Colonic mucosa (tissue), 4 donors: ENCODE measurements at regions not wholly inside any gene's neighbourhood (a gene's known extent, or its start where the extent isn't known, plus 50 kb on each side); places are given as distances from the start of the nearest gene placed in this dataset.

ENCODE experiments used
- DNase-seq: peaks from one replicate; pipeline ENCODE4 v3.0.0-alpha.2; 2020
- H3K27ac ChIP-seq: fragments of 200-600 bp; one replicate; pipeline ENCODE4 v1.8.0; 2021
- H3K27me3 ChIP-seq: fragments of 200-600 bp; one replicate; pipeline ENCODE4 v1.8.0; 2021
- H3K36me3 ChIP-seq: fragments of 200-600 bp; one replicate; pipeline ENCODE4 v1.8.0; 2021
- H3K4me1 ChIP-seq: fragments of 200-600 bp; one replicate; pipeline ENCODE4 v1.8.0; 2021; ENCODE audit warnings: mild to moderate bottlenecking
- H3K4me3 ChIP-seq: fragments of 200-600 bp; one replicate; pipeline ENCODE4 v1.8.0; 2021
- H3K9ac ChIP-seq, 2 donors: one replicate each; pipeline ENCODE4 v1.7.0; 2013; ENCODE audit warnings: control low read depth in 2 of 2, low read depth in 2 of 2, low read length in 2 of 2
- H3K9me3 ChIP-seq: fragments of 200-600 bp; one replicate; pipeline ENCODE4 v1.8.0; 2021
- CTCF ChIP-seq: fragments of 200-600 bp; IDR thresholded peaks from one replicate; pipeline ENCODE4 v1.8.0; 2022; ENCODE audit warnings: antibody characterized with exemption, mild to moderate bottlenecking
- intact Hi-C: fragments of 100-400 bp; cut with DNase I; formaldehyde crosslinking; loops from one replicate; pipeline ENCODE4 v1.14.1; 2022
- donor health status: healthy.
- donor health status: DM: no; HTN: no; CAD: no.
- donor health status: DM: no; HTN: no; CAD: no.

- intact Hi-C loops: no loop called here
- no peaks in the 10 kb centered on the region for H3K9me3 ChIP-seq
- H3K4me1 ChIP-seq: peaks cover 29% of the 10 kb centered on the region
- H3K27me3 ChIP-seq: no peaks in the 10 kb centered on the region
- H3K9ac ChIP-seq: no peak overlapping the region
- H3K36me3 ChIP-seq: no peaks in the 10 kb centered on the region
- TF ChIP-seq CTCF: no peak
- H3K27ac ChIP-seq: no peak overlapping the region
- DNase-seq: no peak
- no peak overlapping the region for H3K4me3 ChIP-seq
Measured at GRCh38 chr16:85440744-85441143, 172.4 kb upstream of the GSE1 start.

- Histone ChIP-seq H3K9ac (no peak overlapping the region), H3K4me3 (no peak overlapping the region), H3K9me3 (no peaks in the 10 kb centered on the region), H3K27ac (no peak overlapping the region), H3K27me3 (no peaks in the 10 kb centered on the region), H3K36me3 (no peaks in the 10 kb centered on the region), H3K4me1 (peaks cover 26% of the 10 kb centered on the region)
- DNase-seq: no peak
- intact Hi-C loops: no loop called here
- no peak for TF ChIP-seq CTCF
Measured at GRCh38 chr16:85441189-85441889, 171.8 kb upstream of the GSE1 start.

- Histone ChIP-seq H3K4me1 (peaks cover 19% of the 10 kb centered on the region), H3K36me3 (no peaks in the 10 kb centered on the region), H3K27ac (no peak overlapping the region), H3K4me3 (no peak overlapping the region), H3K9me3 (no peaks in the 10 kb centered on the region), H3K27me3 (no peaks in the 10 kb centered on the region), H3K9ac (no peak overlapping the region)
- DNase-seq: no peak
- intact Hi-C loops: no loop called here
- no peak for TF ChIP-seq CTCF
Measured at GRCh38 chr16:85441890-85442670, 171.0 kb upstream of the GSE1 start.

GRCh38 chr16:85443116-85443515 lies 170.0 kb upstream of the GSE1 start:
- Histone ChIP-seq H3K9me3 (no peaks in the 10 kb centered on the region), H3K4me1 (peaks cover 10% of the 10 kb centered on the region), H3K27me3 (no peaks in the 10 kb centered on the region), H3K27ac (no peak overlapping the region), H3K4me3 (no peak overlapping the region), H3K36me3 (no peaks in the 10 kb centered on the region), H3K9ac (no peak overlapping the region)
- intact Hi-C loops: no loop called here
- DNase-seq: no peak
- no peak for TF ChIP-seq CTCF

- H3K9me3 ChIP-seq: no peaks in the 10 kb centered on the region
- no peaks in the 10 kb centered on the region for H3K27me3 ChIP-seq
- H3K9ac ChIP-seq: no peak overlapping the region
- no peak overlapping the region for H3K27ac ChIP-seq
- intact Hi-C loops: no loop called here
- H3K4me3 ChIP-seq: no peak overlapping the region
- no peak for DNase-seq
- TF ChIP-seq CTCF: no peak
- H3K4me1 ChIP-seq: peaks cover 10% of the 10 kb centered on the region
- no peaks in the 10 kb centered on the region for H3K36me3 ChIP-seq
Measured at GRCh38 chr16:85443531-85443930, 169.6 kb upstream of the GSE1 start.
